Ectodermal cell (in vitro differentiated cells): ENCODE measurements at regions not wholly inside any gene's neighbourhood (a gene's known extent, or its start where the extent isn't known, plus 50 kb on each side); places are given as distances from the start of the nearest gene placed in this dataset.
"Not testable (repeated sequence)": the region's sequence is repeated elsewhere in the genome, so short reads cannot be mapped to it uniquely, and the experiment has no call there.

ENCODE experiments used
- H3K27ac ChIP-seq: 2 replicates; pipeline ENCODE4 v1.7.0; 2013; ENCODE audit warnings: mild to moderate bottlenecking, low read depth, low read length; ENCODE audit not compliant: insufficient read depth, poor library complexity, severe bottlenecking
- H3K27me3 ChIP-seq: 2 replicates; pipeline ENCODE4 v1.7.0; 2013; ENCODE audit warnings: mild to moderate bottlenecking, low read length; ENCODE audit not compliant: insufficient read depth, control insufficient read depth, poor library complexity, severe bottlenecking
- H3K36me3 ChIP-seq: one replicate; pipeline ENCODE4 v1.7.0; 2013; ENCODE audit warnings: low read length; ENCODE audit not compliant: control insufficient read depth, insufficient read depth
- H3K4me1 ChIP-seq: one replicate; pipeline ENCODE4 v1.7.0; 2013; ENCODE audit warnings: low read length; ENCODE audit not compliant: control insufficient read depth, insufficient read depth
- H3K4me3 ChIP-seq: 2 replicates; pipeline ENCODE4 v1.7.0; 2013; ENCODE audit warnings: low read depth, low read length, control low read depth; ENCODE audit not compliant: insufficient read depth
- H3K9me3 ChIP-seq: 2 replicates; pipeline ENCODE4 v1.7.0; 2013; ENCODE audit warnings: mild to moderate bottlenecking, low read length, moderate library complexity; ENCODE audit not compliant: control insufficient read depth
- WGBS, 2 experiments: methylation state at CpG; one replicate each; pipeline ENCODE4 v1.1.7; 2013; ENCODE audit warnings: missing lambda C conversion rate in 2 of 2; 5-methylcytosine and 5-hydroxymethylcytosine counted together

- not testable (repeated sequence) for H3K9me3 ChIP-seq, H3K27me3 ChIP-seq, H3K4me1 ChIP-seq, H3K27ac ChIP-seq, H3K36me3 ChIP-seq, H3K4me3 ChIP-seq
- 90 to 93% methylated on average over 1 of the region's 1 CpG for WGBS, 2 experiments
Observed at GRCh38 chr13:71183352-71183751, 683.7 kb downstream of the DACH1 start.

GRCh38 chr13:71171740-71172139, 695.3 kb downstream of the DACH1 start:
- no peak overlapping the region for H3K27ac ChIP-seq
- H3K4me3 ChIP-seq, result no peak overlapping the region
- no peaks in the 10 kb centered on the region for H3K4me1 ChIP-seq
- no peaks in the 10 kb centered on the region for H3K9me3 ChIP-seq
- WGBS, 2 experiments, result 85 to 89% methylated on average over 3 to 4 of the region's 4 CpGs
- H3K36me3 ChIP-seq, result no peaks in the 10 kb centered on the region
- H3K27me3 ChIP-seq, result no peaks in the 10 kb centered on the region

GRCh38 chr13:71169180-71169579, 697.8 kb downstream of the DACH1 start:
- 80 to 85% methylated on average over 3 of the region's 3 CpGs for WGBS, 2 experiments
- Histone ChIP-seq H3K36me3 (no peaks in the 10 kb centered on the region), H3K27ac (no peak overlapping the region), H3K4me3 (no peak overlapping the region), H3K4me1 (no peaks in the 10 kb centered on the region), H3K27me3 (no peaks in the 10 kb centered on the region), H3K9me3 (no peaks in the 10 kb centered on the region)

GRCh38 chr13:71156550-71156949, 710.5 kb downstream of the DACH1 start:
- no peaks in the 10 kb centered on the region for H3K27me3 ChIP-seq
- H3K9me3 ChIP-seq, result no peaks in the 10 kb centered on the region
- H3K4me1 ChIP-seq, result no peaks in the 10 kb centered on the region
- WGBS, 2 experiments, result 84 to 87% methylated on average over 6 of the region's 6 CpGs
- no peak overlapping the region for H3K4me3 ChIP-seq
- H3K36me3 ChIP-seq, result no peaks in the 10 kb centered on the region
- no peak overlapping the region for H3K27ac ChIP-seq

- Histone ChIP-seq H3K4me3 (no peak overlapping the region), H3K9me3 (no peaks in the 10 kb centered on the region), H3K36me3 (no peaks in the 10 kb centered on the region), H3K27me3 (no peaks in the 10 kb centered on the region), H3K4me1 (peaks cover 7% of the 10 kb centered on the region), H3K27ac (no peak overlapping the region)
- WGBS, 2 experiments, result 96 to 97% methylated on average over 10 of the region's 10 CpGs
Observed at GRCh38 chr13:71149498-71150363, 717.3 kb downstream of the DACH1 start.

- no peaks in the 10 kb centered on the region for H3K27me3 ChIP-seq
- no peak overlapping the region for H3K27ac ChIP-seq
- H3K9me3 ChIP-seq, result no peaks in the 10 kb centered on the region
- no peaks in the 10 kb centered on the region for H3K36me3 ChIP-seq
- no peak overlapping the region for H3K4me3 ChIP-seq
- WGBS, 2 experiments, result 50 to 65% methylated on average over 2 to 3 of the region's 3 CpGs
- peaks cover 7% of the 10 kb centered on the region for H3K4me1 ChIP-seq
Observed at GRCh38 chr13:71149046-71149445, 718.0 kb downstream of the DACH1 start.

GRCh38 chr13:71148396-71148795, 718.6 kb downstream of the DACH1 start:
- Histone ChIP-seq H3K9me3 (no peaks in the 10 kb centered on the region), H3K27ac (no peak overlapping the region), H3K36me3 (no peaks in the 10 kb centered on the region), H3K4me3 (no peak overlapping the region), H3K4me1 (peaks cover 7% of the 10 kb centered on the region), H3K27me3 (no peaks in the 10 kb centered on the region)
- 33 to 44% methylated on average over 1 of the region's 1 CpG for WGBS, 2 experiments

- Histone ChIP-seq H3K27me3 (no peaks in the 10 kb centered on the region), H3K27ac (no peak overlapping the region), H3K4me1 (peaks cover 7% of the 10 kb centered on the region), H3K36me3 (no peaks in the 10 kb centered on the region), H3K9me3 (no peaks in the 10 kb centered on the region), H3K4me3 (no peak overlapping the region)
- WGBS, 2 experiments, result 86 to 100% methylated on average over 1 to 2 of the region's 2 CpGs
Observed at GRCh38 chr13:71144883-71145282, 722.1 kb downstream of the DACH1 start.

- H3K4me1 ChIP-seq, result no peaks in the 10 kb centered on the region
- no peak overlapping the region for H3K27ac ChIP-seq
- H3K4me3 ChIP-seq, result no peak overlapping the region
- no peaks in the 10 kb centered on the region for H3K9me3 ChIP-seq
- no peaks in the 10 kb centered on the region for H3K36me3 ChIP-seq
- H3K27me3 ChIP-seq, result no peaks in the 10 kb centered on the region
- WGBS, 2 experiments, result 78 to 89% methylated on average over 1 of the region's 2 CpGs
Observed at GRCh38 chr13:71137101-71137500, 729.9 kb downstream of the DACH1 start.

GRCh38 chr13:71124230-71124629, 742.8 kb downstream of the DACH1 start:
- no peak overlapping the region for H3K27ac ChIP-seq
- H3K27me3 ChIP-seq, result no peaks in the 10 kb centered on the region
- H3K4me1 ChIP-seq, result no peaks in the 10 kb centered on the region
- H3K9me3 ChIP-seq, result no peaks in the 10 kb centered on the region
- 93 to 95% methylated on average over 1 of the region's 1 CpG for WGBS, 2 experiments
- no peak overlapping the region for H3K4me3 ChIP-seq
- no peaks in the 10 kb centered on the region for H3K36me3 ChIP-seq
